ENCODE measurements at regions not wholly inside any gene's neighbourhood (a gene's known extent, or its start where the extent isn't known, plus 50 kb on each side); places are given as distances from the start of the nearest gene placed in this dataset.

DNA sequence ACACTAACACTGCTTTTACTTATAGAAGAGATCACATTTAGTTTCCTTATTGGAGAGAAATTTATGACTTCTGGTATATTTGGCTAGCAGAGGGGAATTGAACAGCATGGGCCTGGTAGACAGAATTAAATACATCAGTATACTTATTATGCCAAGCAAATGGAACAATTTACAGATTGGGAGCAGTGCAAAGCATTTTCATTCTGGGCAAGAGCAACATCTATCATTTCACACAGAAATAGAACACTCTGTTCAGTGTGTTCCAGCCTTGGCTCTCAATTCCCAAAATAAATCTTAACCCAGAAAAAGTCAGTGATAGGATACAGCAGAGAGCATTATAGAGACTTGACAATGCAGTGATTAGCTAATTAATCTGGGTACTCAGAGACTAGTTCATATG lies 604.0 kb upstream of the SLITRK6 start:
- DNase-seq (ENCODE audit: low read depth) = no peak
- TF ChIP-seq, protein P1, sequence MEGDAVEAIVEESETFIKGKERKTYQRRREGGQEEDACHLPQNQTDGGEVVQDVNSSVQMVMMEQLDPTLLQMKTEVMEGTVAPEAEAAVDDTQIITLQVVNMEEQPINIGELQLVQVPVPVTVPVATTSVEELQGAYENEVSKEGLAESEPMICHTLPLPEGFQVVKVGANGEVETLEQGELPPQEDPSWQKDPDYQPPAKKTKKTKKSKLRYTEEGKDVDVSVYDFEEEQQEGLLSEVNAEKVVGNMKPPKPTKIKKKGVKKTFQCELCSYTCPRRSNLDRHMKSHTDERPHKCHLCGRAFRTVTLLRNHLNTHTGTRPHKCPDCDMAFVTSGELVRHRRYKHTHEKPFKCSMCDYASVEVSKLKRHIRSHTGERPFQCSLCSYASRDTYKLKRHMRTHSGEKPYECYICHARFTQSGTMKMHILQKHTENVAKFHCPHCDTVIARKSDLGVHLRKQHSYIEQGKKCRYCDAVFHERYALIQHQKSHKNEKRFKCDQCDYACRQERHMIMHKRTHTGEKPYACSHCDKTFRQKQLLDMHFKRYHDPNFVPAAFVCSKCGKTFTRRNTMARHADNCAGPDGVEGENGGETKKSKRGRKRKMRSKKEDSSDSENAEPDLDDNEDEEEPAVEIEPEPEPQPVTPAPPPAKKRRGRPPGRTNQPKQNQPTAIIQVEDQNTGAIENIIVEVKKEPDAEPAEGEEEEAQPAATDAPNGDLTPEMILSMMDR (IDR thresholded peaks at IDR 0.05; ENCODE audit: insufficient read depth, low read length) = no peak
- H3K4me3 ChIP-seq (ENCODE audit: low read depth, low read length) = no peak overlapping the region

DNA sequence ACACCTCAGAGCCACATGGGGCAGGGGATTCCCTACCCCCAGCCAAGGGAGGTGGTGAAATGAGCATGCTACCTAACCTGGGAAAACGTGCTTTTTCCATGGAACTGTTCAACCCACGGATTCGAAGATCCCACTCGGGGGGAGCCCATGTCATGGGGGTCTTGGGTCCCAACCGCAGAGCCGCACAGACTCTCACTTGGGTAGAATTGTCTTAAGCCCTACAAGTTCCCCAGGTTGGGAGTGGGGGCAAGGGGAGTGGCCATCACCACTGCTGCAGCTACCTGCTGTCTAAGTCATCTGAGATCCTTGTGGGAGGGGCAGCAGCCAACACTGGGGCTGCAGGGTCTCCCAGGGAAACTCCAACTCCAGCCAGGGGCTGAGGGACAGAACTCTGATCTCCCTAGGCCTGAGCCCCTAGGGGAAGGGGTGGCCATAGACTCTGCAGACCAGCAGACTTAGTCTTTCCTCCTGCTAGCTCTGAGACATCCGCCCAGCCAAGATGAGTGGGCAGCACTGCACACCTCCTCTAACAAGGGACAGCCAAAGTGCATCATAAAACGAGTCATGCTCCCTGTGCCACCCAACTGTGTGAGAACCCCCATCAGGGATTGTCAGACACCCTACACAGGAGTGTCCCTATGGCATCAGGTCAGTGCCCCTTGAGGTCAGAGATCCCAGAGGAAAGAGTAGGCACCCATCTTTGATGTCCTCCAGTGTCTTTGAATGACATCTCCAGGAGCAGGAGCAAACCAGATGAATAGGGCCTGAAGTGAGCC lies 610.4 kb upstream of the SLITRK6 start:
- TF ChIP-seq, protein P1 (IDR thresholded peaks at IDR 0.05; ENCODE audit: insufficient read depth, low read length) = no peak
- DNase-seq (ENCODE audit: low read depth) = no peak
- no peak overlapping the region for H3K4me3 ChIP-seq (ENCODE audit: low read depth, low read length)

DNA sequence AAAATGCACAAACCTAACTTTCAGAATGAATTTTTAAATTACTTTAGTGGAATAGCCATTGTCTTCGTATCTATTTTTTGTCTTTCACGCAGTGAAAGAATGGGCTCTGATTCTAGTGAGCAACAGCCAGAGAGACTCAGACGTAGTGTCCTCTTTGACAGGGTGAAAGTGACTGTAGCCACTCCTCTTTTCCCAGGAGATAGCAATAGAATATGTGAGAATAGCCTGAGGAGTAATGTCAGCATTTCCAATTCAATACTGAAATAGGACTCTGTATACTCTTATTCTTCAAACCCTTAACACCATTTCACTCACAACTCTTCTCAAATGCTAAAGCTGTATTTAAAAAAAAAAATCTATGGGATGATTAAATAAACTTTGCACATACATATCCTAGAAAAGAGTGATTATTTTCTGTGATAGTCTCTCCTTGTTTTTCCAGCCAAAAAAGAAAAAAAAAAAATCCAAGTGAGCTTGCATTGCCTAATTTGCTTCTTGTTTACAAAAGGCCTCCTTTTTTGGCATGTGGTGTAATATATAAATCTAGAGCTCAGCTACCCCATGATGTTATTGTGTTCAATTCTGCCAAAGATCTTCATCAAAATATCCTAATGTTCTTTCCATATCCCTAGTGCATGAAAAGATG lies 626.1 kb upstream of the SLITRK6 start:
- no peak for DNase-seq (ENCODE audit: low read depth)
- no peak overlapping the region for H3K4me3 ChIP-seq (ENCODE audit: low read depth, low read length)
- TF ChIP-seq, protein P1 (IDR thresholded peaks at IDR 0.05; ENCODE audit: insufficient read depth, low read length) = no peak

DNA sequence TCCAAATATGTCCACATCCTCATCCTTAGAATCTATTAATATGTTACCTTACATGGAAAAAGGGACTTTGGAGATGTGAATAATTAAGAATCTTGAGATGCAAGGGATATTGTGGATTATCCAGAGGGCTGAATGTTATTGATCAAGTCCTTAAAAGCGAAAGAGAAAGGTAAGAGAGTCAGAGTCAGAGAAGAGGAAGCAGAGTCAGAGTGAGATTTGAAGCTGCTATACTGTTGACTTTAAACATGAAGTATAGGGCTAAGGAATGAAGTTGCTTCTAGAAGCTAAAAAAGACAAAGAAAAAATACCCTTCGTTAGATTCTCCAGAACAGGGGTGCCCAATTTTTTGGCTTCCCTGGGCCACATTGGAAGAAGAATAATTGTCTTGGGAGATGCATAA lies 627.2 kb upstream of the SLITRK6 start:
- no peak for DNase-seq (ENCODE audit: low read depth)
- TF ChIP-seq, protein P1 (IDR thresholded peaks at IDR 0.05; ENCODE audit: insufficient read depth, low read length) = no peak
- no peak overlapping the region for H3K4me3 ChIP-seq (ENCODE audit: low read depth, low read length)

DNA sequence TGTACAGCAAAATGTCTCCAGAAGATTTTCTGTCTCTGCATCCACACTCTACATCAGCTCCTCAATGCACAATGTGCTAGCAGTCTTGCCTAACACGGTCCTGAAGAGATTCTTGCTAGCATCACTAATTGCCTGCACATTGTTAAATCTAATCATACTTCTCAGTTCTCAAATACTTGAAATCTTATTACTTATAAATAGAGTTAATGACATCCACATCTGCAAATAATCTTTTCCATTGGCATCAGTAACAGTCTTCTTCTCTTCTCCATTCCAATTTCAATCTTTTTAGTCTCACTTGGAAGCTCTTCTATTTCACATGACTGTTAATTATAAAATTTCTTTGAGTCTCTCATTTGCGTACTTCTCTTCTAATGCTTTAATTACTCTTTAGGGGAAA lies 630.5 kb upstream of the SLITRK6 start:
- TF ChIP-seq, protein P1 (IDR thresholded peaks at IDR 0.05; ENCODE audit: insufficient read depth, low read length) = no peak

DNA sequence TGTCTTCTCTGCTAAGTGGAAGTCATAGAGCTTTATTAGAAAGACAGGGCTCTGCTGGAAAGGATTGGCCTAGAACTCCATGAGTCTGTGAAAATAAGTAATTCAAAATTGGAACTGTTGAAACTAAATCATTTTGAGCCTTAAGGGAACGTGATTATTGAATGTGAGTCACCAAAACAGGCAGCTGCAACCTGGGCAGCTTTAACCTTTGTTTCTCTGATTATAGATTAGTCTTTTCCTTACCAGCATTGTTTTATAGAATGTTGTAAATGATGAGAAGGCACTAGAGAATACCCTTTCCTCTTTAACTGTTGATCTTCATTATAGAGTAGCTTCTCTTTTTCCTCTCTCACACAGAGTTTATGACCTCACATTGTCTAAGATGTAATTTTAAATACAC lies 638.8 kb upstream of the SLITRK6 start:
- TF ChIP-seq, protein P1 (IDR thresholded peaks at IDR 0.05; ENCODE audit: insufficient read depth, low read length) = no peak
- DNase-seq (ENCODE audit: low read depth) = no peak
- H3K4me3 ChIP-seq (ENCODE audit: low read depth, low read length) = no peak overlapping the region

More for the DNA sequence above, 630.5 kb upstream of the SLITRK6 start:
- no peak for DNase-seq (ENCODE audit: low read depth)
- H3K4me3 ChIP-seq (ENCODE audit: low read depth, low read length) = no peak overlapping the region
